ENCODE measurements at regions not wholly inside any gene's neighbourhood (a gene's known extent, or its start where the extent isn't known, plus 50 kb on each side); places are given as distances from the start of the nearest gene placed in this dataset.

DNA sequence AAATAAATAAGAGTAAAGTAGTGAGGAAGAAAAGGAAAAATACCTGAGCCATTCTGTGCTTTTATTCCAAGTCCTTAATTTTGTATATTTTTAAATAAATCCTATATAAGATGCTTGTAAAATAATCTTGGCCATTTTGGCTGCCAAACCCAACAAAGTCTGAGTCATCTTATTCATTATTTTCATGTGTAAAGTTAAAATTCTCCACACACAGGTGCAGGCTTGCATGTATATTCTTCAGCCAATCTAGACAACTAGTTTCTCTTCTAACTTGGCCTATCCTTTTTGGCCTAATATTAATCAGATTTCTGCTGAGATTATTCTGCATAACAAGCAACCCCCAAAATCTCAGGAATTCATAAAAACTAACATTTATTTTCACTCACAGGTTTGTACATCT is 189.8 kb upstream of the ATP11B start:
- Histone ChIP-seq H3K4me3 (replicated peaks; ENCODE audit: low read depth, low read length) (no peak overlapping the region), H3K36me3 (ENCODE audit: control insufficient read depth, insufficient read depth, low read length) (no peaks in the 10 kb centered on the region), H3K27me3 (replicated peaks; ENCODE audit: control insufficient read depth, insufficient read depth, low read length) (no peaks in the 10 kb centered on the region)
- DNase-seq (ENCODE audit: extremely low read depth, insufficient read length): no peak
- TF ChIP-seq, protein P1, sequence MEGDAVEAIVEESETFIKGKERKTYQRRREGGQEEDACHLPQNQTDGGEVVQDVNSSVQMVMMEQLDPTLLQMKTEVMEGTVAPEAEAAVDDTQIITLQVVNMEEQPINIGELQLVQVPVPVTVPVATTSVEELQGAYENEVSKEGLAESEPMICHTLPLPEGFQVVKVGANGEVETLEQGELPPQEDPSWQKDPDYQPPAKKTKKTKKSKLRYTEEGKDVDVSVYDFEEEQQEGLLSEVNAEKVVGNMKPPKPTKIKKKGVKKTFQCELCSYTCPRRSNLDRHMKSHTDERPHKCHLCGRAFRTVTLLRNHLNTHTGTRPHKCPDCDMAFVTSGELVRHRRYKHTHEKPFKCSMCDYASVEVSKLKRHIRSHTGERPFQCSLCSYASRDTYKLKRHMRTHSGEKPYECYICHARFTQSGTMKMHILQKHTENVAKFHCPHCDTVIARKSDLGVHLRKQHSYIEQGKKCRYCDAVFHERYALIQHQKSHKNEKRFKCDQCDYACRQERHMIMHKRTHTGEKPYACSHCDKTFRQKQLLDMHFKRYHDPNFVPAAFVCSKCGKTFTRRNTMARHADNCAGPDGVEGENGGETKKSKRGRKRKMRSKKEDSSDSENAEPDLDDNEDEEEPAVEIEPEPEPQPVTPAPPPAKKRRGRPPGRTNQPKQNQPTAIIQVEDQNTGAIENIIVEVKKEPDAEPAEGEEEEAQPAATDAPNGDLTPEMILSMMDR (IDR thresholded peaks at IDR 0.05; ENCODE audit: insufficient read depth, low read length, poor library complexity, severe bottlenecking): no peak

DNA sequence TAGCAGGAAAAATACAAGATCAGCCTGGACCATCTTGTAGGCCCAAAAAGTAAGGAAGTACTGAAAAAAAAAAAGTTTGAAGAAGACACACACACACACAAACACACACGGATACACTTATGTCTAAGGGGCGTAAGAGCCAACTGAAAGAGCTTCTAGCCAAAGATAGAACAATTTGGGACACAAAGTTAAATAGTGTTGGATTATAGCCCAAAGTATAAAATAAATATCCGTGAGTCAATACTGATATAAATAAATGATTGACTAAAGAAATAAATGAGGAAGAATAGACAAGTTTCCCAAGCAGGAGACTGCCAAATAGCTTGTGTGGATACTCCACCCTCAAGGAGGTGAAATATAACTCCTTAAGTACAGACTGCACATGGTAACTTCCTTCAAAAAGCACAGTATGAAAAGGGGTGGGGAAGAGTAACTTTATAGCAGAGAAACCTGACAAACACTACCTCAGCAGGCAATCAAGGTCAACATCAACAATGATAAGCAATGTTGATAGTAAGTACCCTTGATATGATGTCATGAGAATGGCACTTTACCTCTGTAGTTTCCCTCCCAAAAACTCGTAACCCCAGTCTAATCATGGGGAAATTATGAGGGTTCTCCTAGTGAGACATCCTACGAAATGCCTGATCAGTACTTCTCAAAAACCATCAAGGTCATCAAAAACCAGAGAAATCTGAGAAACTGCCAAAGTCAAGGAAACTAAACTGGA is 187.3 kb upstream of the ATP11B start:
- Histone ChIP-seq H3K27me3 (replicated peaks; ENCODE audit: control insufficient read depth, insufficient read depth, low read length) (no peaks in the 10 kb centered on the region), H3K36me3 (ENCODE audit: control insufficient read depth, insufficient read depth, low read length) (no peaks in the 10 kb centered on the region), H3K4me3 (replicated peaks; ENCODE audit: low read depth, low read length) (no peak overlapping the region)
- TF ChIP-seq, protein P1 (IDR thresholded peaks at IDR 0.05; ENCODE audit: insufficient read depth, low read length, poor library complexity, severe bottlenecking): no peak
- DNase-seq (ENCODE audit: extremely low read depth, insufficient read length): no peak

DNA sequence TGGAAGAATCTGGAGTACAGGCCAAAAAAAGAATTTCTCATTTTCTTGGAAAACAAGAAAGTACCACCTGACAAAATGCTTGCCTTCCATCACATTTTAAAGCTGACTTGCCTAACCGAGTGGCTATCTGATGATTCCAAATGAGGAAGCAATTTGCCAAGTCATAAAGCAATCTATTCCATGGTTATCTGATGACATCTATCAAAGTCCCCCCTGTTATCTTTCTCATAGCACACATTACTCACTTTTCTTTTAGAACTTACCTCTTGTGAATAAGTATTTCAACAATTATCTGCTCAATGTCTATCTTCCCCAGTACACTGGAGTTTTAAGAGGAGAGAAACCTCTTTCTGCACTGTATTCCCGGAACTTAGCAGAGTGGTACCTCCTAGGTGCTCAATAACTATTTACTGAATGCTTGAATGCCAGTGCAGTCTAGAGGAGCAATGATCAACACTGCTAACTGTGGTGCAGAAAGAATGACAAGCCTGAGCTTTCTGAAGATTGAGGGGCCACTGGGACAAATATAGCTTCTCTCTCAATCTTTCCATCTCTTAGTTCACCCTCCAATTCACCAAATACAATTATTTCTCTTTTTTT is 186.3 kb upstream of the ATP11B start:
- no peak for DNase-seq (ENCODE audit: extremely low read depth, insufficient read length)
- no peak overlapping the region for H3K4me3 ChIP-seq (replicated peaks; ENCODE audit: low read depth, low read length)
- no peaks in the 10 kb centered on the region for H3K36me3 ChIP-seq (ENCODE audit: control insufficient read depth, insufficient read depth, low read length)
- no peaks in the 10 kb centered on the region; the same call in 1 of the 2 replicates for H3K27me3 ChIP-seq (replicated peaks; ENCODE audit: control insufficient read depth, insufficient read depth, low read length)
- TF ChIP-seq, protein P1 (IDR thresholded peaks at IDR 0.05; ENCODE audit: insufficient read depth, low read length, poor library complexity, severe bottlenecking): no peak

DNA sequence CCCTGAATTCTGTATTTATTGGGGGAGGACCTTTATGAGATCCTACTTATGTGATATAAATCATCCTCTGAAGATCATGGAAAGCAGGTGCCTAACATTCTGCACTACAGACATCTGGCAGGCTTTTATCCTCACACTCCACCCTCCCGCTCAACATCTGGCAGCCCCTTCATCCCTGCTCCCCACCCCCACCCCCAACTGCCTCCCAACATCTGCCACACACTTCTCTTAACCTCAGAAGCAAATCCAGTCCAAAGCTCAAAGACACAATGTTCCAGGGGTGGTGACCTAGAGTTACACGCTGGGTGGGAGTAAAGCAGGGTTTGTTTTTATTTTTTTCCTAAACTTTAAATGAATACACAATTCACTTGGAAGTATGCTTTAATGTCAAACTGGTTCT is 184.5 kb upstream of the ATP11B start:
- DNase-seq (ENCODE audit: extremely low read depth, insufficient read length): no peak
- TF ChIP-seq, protein P1 (IDR thresholded peaks at IDR 0.05; ENCODE audit: insufficient read depth, low read length, poor library complexity, severe bottlenecking): no peak
- no peaks in the 10 kb centered on the region; the same call in 1 of the 2 replicates for H3K27me3 ChIP-seq (replicated peaks; ENCODE audit: control insufficient read depth, insufficient read depth, low read length)
- H3K4me3 ChIP-seq (replicated peaks; ENCODE audit: low read depth, low read length): no peak overlapping the region
- H3K36me3 ChIP-seq (ENCODE audit: control insufficient read depth, insufficient read depth, low read length): no peaks in the 10 kb centered on the region

DNA sequence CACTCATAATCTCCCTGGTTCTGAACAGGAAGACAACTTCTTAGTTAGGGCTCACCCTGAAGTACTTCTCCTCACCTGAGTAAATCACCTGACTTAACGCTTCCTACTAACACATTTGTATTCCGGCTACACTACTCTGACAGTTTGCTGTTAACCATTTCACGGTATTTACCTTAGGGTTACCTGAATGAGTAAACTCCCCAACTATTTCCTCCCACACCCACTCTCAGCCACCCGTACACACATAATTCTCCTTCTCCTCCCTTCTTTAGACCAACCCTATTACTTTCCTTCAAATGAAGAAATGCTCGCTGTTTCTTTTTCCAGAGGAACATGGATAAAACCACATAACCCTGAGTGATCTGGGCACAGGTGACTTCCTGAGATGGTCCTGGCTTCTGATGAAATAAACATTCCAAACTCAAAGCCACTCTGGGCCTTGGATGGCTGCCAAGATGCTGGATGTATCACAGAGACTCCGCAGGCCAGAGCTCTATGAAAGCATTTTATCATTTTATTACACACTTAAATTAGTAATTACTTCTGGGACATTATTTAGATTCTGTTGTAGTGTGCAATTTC is 183.6 kb upstream of the ATP11B start:
- Histone ChIP-seq H3K4me3 (replicated peaks; ENCODE audit: low read depth, low read length) (no peak overlapping the region), H3K27me3 (replicated peaks; ENCODE audit: control insufficient read depth, insufficient read depth, low read length) (no peaks in the 10 kb centered on the region; the same call in 1 of the 2 replicates), H3K36me3 (ENCODE audit: control insufficient read depth, insufficient read depth, low read length) (no peaks in the 10 kb centered on the region)
- TF ChIP-seq, protein P1 (IDR thresholded peaks at IDR 0.05; ENCODE audit: insufficient read depth, low read length, poor library complexity, severe bottlenecking): no peak
- no peak for DNase-seq (ENCODE audit: extremely low read depth, insufficient read length)
